ENCODE measurements at regions not wholly inside any gene's neighbourhood (a gene's known extent, or its start where the extent isn't known, plus 50 kb on each side); places are given as distances from the start of the nearest gene placed in this dataset.

- no peak for TF ChIP-seq CTCF (conservative IDR thresholded peaks at IDR 0.05)
- no peak for TF ChIP-seq EZH2 (IDR thresholded peaks at IDR 0.05; ENCODE audit: low read depth)
These were observed 80.6 kb upstream of the CARD18 start for GRCh38 chr11:105220121-105220520.

Measured in PC-9 (cell line).